Right ventricle myocardium inferior (tissue), 1 donor: ENCODE measurements at regions not wholly inside any gene's neighbourhood (a gene's known extent, or its start where the extent isn't known, plus 50 kb on each side); places are given as distances from the start of the nearest gene placed in this dataset.

Experiments
- ATAC-seq: fragments of 200-7000 bp; cut with Tn5 transposase; one replicate; pipeline ENCODE4 v1.9.1; 2020; ENCODE audit warnings: mild to moderate bottlenecking, moderate library complexity
- DNase-seq: peaks from one replicate; pipeline ENCODE4 v3.0.0; 2021; ENCODE audit errors: missing footprints
- intact Hi-C: fragments of 100-400 bp; cut with DNase I; formaldehyde crosslinking; loops from one replicate; pipeline ENCODE4 v1.11.0; 2022
- donor health status: DM: no; HTN: yes; CAD: no; lungs with severe emphysema.

- intact Hi-C loops = no loop called here
- ATAC-seq = no peak
- DNase-seq = no peak
Observed at GRCh38 chr20:52289956-52290565, 98.5 kb upstream of the ZFP64 start.

DNA sequence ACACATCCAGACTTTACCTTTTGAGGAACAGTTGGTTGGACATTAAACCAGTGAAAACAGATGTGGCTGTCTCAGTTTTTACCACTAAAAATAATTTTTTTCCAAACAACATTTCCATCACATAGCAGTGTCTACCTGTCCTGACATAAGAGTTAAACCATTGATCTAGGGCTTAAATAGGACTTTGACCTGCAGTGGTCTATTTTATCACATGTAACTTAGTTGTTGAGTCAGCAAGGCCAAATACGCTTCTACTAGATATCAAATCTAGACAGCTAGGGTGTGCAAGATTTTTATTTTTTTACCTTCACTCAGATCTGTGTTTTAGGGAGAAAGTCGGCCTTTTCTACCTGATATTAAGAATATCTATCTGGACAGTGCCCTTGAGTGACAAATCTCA is 88.8 kb upstream of the ZFP64 start:
- ATAC-seq = no peak
- no peak for DNase-seq
- intact Hi-C loops = no loop called here

DNA sequence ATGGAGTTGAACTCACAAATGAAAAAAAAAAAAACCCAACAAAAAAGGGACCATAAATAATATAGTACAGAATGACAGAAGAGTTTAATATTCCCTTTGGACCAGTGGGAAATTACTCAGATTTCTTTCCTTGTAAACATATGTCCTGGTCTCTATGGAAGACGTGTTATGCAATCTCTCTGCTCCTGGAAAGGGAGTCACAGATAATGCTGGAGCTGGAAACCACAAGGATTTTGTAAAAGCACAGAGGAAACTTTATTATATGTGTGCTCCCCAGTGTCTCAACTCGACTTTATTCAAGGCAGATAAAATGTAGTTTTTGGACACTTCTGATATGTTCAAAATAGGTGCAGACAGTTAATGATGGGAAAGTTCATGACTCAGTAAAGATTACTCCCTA is 88.1 kb upstream of the ZFP64 start:
- intact Hi-C loops = no loop called here
- DNase-seq (no peak), ATAC-seq (no peak)

DNA sequence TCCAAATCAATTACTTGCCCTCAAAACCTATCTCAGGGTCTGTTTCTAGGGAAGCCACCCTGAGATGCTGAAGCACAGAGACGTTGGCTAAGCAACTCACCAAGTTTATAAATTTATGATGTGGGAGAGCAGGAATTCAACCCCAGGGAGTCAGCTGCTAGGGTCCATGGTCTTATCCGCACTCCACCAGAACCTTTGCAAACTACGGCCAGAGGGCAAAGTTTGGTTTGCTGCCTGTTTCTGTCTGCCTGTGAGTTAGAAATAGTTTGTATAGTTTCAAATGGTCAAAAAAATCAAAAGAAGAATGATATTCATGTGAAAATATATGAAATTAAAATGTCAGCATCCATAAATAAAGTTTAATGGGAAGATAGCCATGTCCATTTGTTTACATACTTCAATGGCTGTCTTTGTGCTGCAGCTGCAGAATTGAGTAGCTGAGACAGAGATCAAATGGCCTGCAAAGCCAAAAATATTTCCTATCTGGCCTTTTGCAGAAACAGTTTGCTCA is 83.7 kb upstream of the ZFP64 start:
- ATAC-seq (no peak), DNase-seq (no peak)
- intact Hi-C loops = no loop called here

- no peak for ATAC-seq
- intact Hi-C loops = no loop called here
- no peak for DNase-seq
Observed at GRCh38 chr20:52270696-52271095, 79.1 kb upstream of the ZFP64 start.

DNA sequence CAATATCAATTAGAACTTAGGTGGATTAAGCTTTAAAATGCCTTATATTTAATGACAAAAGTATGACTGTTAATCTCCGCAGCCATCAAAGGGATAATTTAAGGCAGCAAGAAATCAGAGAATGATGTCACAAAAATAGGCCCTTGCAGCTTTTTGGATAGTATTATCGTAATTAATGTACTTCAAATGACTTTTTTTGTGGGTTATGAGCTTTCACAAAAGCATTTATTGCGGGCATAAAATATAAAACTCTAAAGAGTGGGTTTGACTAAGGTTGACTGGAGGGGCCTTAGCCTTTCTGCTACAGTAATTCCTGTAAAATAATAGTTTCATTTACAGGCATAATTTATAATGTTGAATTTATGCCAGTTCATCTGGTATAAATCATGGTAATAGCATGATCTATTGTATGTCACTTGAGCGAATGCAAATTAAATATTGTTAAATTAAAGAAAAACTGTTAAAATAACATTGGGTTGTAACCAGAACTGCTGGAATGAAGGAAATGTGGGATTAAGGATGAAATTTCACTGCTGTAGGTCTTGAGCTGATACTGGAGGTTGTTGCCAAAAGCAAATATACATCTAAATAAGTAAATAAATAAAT is 78.5 kb upstream of the ZFP64 start:
- no peak for ATAC-seq
- no peak for DNase-seq
- intact Hi-C loops = no loop called here

DNA sequence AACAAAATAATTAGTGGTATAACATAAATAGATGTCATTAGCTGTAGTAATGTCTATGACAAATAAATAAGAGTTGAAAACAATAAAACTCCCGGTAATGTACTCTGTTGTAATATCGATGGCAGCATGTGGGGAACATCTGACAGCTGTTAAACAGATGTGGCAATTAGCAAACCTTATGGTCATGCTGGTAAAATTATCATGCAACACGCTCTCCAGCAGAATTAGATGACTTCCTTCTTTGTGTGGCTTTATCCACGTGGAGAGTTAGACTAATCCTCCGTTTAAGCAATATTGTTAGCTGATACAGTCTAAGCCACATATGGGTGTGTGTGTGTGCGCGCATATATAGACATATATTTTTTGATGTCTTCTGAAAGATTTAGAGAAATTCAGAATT is 77.7 kb upstream of the ZFP64 start:
- ATAC-seq (peak; percentile 34), DNase-seq (no peak)
- intact Hi-C loops = no loop called here

DNA sequence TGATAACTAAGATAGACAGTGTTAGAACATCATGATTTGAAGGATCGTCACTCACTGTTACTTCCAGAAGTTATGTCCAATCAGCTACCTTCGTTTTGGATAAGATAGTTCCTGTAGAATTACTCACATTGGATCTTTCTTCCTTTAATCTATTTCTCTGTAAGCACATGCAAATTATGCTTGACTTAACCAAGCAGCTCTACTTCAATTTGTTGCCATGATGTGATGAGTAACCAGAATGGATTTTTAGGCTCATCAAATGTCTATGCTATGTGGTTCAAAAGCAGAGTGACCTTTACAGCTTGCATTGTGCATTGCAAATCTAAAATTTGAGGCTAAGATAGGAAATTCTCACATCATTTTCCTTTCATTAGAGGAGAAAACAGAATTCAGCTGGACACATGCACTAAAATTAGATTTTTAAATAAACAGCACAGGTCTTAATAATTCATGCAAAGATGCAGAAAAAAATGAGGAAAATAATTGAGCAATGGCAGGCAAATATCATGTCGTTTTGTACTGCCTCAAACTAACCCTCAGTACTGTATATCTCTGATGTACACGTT is 76.7 kb upstream of the ZFP64 start:
- DNase-seq = no peak
- no peak for ATAC-seq
- intact Hi-C loops = no loop called here

- intact Hi-C loops = no loop called here
- DNase-seq = no peak
- no peak for ATAC-seq
Observed at GRCh38 chr20:52267418-52267817, 75.8 kb upstream of the ZFP64 start.

DNA sequence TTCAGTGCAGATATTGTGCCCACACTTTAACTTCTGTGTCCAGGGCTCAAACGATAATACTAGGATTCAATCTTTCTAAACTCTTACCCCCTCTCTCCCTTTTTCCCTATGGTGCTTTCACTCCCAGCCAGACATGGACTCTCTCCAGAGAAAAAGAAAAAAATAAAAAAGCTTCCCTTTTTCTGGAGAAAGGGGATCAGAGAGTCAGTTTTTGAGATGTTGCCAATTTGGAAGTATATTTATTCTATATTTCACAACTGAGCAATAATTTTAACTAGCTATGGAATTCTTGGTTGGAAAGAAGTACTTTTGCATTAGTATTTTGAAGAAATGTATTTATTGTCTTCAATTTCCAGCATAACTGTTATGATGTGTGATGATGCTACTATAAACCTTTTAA is 72.2 kb upstream of the ZFP64 start:
- DNase-seq = no peak
- ATAC-seq = no peak
- intact Hi-C loops = no loop called here

GRCh38 chr20:52261792-52262191 is 70.2 kb upstream of the ZFP64 start:
- DNase-seq = no peak
- intact Hi-C loops = no loop called here
- no peak for ATAC-seq

DNA sequence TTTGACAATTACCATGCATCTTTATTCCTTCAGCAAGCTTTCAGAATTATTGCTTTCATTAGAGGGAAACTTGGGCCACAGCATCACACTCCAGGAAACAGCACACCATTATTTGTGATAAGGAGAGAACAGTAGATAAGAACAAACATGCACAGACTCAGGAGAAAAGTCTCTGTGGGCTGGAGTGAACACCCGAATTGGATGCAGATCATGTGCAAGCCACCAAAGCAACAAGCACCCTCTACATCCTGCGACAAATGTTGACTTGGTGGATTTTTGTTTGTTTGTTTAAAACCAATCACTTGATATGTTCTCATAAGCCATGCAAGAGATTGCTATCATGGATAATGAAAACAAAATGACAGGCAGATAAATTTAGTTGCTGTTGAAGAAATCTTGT is 67.7 kb upstream of the ZFP64 start:
- DNase-seq (no peak), ATAC-seq (no peak)
- intact Hi-C loops = no loop called here

DNA sequence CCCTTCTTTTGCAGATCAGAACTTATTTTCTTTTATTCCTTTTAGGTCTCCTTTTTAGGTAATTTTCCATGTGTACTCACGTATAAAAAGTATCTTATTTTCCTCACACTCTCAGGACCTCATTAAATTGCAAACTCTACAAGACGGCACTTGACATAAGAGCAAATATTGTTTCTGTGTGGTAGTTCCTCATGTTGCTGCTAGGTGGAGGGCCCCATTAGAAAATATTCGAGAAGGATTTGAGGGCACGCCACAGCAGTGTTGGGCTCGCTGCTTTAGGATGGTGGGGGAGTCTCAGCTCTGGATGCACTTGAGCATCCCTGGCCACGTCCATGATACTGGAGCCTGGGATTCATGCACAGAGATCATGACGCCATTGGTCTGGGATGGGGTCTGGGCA is 64.9 kb upstream of the ZFP64 start:
- intact Hi-C loops = no loop called here

DNA sequence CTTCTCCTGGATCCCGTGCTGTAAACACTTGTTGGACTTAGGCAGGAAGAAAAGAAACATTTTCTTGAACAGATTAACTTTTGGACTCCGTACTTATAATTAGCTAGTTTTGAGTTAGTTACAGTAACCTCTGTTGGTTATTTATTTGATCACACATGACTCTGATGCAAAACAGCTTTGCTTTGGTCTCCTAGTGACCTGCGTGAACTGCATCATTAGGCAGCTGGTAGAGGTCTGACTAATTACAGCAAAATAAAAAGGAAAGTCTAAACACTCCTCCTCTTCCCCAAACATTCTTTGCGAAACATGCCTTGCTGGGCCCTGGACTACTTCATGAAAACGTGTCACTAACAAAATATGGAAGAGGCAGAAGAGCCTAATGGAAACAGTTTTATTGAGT is 61.1 kb upstream of the ZFP64 start:
- intact Hi-C loops = no loop called here
- DNase-seq (no peak), ATAC-seq (no peak)

More for the DNA sequence above, 64.9 kb upstream of the ZFP64 start:
- DNase-seq (no peak), ATAC-seq (no peak)

DNA sequence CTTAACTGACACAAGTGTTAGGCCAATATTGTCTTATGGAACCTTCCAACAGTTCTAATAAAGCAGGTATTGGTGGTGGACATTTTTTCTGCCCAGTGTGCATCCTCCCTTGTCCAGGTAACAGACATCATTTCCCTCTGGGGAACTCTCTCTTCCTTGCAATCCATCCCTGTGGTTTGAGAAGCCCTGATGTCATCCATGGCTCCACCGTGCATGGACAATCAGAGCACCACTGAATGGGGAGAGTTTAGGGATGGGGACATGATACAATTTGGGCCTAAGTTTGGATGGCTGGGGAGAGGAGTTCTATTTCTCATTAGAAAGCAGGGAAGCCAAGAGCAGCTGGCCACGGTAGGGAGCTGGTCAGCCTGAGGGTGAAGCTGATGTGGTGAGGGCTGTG is 60.2 kb upstream of the ZFP64 start:
- intact Hi-C loops = no loop called here
- ATAC-seq (no peak), DNase-seq (no peak)

DNA sequence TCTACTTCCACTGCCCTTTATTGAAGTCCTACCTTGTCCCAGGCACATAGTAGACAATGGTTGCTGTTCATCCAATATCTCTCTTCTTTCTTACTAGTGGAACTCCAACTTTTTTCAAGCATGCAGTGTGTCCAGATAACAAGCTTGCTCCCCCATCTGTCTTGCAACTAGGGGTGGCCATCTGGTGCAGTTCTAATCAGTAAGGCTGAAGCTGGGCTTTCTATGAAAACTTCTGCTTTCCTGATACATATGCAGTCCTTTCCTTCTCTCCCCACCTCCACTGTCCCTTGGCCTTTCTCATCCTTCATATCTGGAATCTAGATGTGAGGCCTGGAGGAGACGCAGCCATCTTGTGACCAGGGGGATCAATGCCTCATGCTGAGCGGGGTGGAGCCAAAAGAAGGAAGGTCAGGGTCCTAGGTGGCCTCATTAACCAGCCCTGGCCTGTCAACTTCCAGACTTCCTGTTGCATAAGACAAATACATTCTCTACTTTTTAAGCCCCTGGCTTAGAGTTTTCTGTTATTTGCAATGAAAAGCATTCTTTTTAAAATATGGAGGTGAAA is 59.6 kb upstream of the ZFP64 start:
- DNase-seq = no peak
- intact Hi-C loops = no loop called here
- ATAC-seq = no peak

- ATAC-seq = no peak
Observed at GRCh38 chr20:52247548-52247947, 56.0 kb upstream of the ZFP64 start.

DNA sequence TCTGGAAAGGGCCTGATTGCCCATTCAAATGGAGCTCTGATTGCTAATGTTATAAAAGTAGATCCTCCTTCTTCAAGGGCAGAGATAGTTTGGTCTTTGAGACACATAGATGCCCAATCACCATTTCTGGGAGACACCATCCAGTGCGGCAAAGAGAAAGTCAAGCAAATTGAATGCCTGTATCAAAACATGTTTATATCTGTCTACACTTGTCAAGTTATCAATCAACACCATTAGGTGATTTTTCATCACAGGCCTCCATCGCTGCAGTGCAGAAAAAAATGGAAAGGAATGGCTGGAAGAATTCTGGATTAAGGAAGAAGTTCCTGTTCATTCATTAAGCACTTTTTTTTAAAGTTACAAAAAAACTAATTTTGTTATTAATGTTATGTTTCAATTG is 54.8 kb upstream of the ZFP64 start:
- ATAC-seq = no peak
- intact Hi-C loops = loop anchor here (10.0 kb wide), 1 partner anchor 138 kb away; no protein-coding TSS in a partner anchor
- DNase-seq = no peak

More at GRCh38 chr20:52247548-52247947, 56.0 kb upstream of the ZFP64 start:
- no peak for DNase-seq
- intact Hi-C loops = loop anchor here (10.0 kb wide), 1 partner anchor 137 kb away; no protein-coding TSS in a partner anchor

GRCh38 chr20:52244702-52245101 is 53.1 kb upstream of the ZFP64 start:
- no peak for ATAC-seq
- intact Hi-C loops = loop anchor here (10.0 kb wide), 1 partner anchor 140 kb away; no protein-coding TSS in a partner anchor
- no peak for DNase-seq
